CD4-positive, alpha-beta T cell treated with Interleukin-4 for 1 hour (primary cell): ENCODE measurements at regions not wholly inside any gene's neighbourhood (a gene's known extent, or its start where the extent isn't known, plus 50 kb on each side); places are given as distances from the start of the nearest gene placed in this dataset.

ENCODE experiments used
- DNase-seq, 2 donors: peaks; one replicate each; pipeline ENCODE4 v3.0.0-alpha.2; 2020 to 2022

DNA sequence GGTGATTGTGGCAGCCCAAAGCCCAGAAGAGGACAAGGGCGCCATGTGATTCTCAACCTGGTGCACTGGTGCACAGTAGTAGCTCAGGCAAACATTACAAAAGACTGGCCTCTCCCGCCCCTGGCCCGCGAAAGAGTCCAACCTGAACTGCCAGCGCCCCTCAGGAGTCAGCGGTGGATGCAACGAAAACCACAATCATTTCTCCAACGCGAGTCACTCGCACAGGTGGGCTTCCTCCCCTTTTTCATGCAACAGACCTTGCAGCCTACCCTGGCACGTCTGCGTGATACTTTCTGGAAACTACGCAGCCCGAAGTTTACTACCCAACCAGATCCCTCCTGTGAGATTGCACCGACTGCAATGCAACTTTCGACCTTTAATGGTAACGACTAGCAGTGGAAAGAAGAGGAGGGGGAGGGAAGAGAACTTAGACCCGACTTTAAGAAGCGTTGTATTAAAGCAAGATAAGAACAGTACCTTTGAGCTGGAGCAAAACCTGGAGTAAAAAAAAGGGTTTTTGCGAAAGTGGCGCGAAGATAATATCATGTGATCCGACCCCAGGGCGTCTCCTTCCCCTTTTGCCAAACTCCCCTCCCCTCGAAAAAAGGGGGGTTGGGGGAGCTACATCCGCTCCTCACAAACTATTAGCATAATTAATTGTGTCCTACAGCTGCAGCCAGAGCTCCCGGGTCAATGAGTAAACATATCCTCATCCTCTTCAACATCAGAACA lies 63.3 kb upstream of the CCDC160 start:
- DNase-seq = no peak

DNA sequence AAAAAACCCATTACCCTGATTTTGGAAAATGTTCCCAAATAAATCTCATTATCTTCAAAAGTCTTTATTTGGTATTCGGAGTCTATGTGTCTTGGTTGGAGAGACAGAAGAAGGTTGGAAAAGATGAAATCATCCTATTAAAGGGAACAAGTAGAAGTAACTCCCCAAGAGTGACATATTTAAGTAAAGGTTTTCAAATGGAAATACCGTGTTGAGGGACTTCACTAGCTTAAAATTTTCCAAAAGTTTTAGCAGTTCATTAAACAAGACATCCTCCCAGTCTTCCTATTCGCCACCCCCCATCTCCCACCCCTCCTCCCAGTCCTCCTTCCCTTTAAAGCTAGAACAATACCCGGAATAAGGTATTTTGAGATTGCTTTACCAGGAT lies 62.7 kb upstream of the CCDC160 start:
- DNase-seq = no peak

DNA sequence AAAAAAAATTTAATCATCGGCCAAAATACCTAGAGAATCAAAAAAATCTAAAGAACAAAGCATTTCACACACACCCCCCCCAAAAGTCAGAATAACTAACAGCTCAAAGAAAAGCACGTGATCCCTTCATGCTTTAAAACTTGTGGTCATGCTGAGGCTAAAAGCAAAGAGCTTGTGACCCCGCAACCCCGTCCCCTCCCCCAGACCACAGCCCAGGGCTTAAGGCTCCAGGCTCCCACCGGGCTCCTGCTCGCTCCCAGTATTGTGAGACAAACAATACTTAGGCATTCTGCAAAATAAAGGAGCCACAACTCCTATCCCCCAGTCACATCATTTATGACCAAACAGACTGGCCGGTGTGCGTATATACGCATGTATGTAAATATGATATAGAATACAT lies 62.1 kb upstream of the CCDC160 start:
- no peak for DNase-seq

DNA sequence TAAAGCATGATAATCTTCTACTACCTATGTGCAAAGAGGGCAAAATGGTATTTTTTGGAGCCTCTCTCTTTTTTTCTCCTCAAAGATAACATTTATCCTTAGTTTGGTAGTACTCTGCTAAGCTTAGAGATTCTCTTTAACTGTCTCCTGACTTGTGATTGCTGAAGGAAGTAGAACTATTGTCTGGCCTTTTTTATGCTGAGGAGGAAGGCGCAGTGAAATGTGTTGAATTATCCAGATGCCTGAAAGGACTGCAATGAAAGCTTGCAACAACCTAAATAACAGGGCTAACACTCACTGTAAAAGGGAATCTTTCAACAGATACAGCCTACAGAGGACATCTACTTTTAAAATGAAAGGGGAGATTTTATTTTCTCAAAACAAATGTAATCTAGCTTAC lies 59.5 kb upstream of the CCDC160 start:
- no peak for DNase-seq

DNA sequence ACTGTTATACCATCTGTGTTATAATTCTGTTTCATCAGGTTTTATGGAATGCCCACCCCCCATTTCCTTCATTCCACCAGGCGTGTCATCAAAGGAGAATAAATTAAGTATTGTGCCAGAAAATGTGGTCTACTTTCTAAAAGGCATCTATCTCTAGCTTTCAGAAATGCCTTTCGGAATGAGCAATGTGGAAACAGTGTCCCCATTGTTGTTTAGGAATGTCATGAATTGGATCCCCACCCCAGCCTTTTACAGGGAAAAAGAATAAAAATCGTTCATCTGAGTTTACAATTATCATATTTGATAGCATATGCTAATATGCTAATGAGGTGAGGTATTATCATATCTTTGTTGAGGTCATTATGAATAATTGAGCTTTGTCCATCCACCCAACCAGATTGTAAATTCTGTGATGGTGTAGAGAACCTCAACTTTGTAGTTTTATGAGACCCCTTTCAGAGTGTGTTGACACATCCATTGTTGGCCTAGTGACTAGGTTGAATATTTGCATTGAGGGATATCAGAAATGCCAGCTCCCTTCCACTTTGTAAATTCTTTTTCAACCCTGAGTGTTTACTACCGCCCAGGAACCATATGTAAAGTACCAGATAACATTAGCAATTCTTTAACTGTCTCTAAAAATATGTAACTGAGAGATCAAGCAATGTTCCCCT lies 56.2 kb upstream of the CCDC160 start:
- no peak for DNase-seq

DNA sequence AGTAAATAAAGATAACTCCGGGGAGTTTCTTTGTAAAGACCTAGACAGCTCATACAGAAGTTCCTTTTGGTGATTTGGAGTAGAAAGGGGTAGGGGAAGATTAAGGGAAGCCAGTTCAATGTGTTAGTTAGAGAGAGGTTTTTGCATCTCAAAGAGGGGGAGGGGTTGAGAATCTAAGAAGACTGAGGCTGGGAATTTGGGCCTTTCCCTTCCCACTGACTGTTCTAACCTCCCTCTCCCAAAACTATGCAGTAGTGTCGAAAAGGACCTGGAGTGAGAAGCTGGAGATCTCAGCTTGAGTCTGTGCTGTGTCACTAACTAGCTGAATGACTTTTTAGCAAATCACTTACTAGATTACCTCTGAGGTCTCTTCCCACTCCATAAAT lies 55.7 kb upstream of the CCDC160 start:
- no peak for DNase-seq

DNA sequence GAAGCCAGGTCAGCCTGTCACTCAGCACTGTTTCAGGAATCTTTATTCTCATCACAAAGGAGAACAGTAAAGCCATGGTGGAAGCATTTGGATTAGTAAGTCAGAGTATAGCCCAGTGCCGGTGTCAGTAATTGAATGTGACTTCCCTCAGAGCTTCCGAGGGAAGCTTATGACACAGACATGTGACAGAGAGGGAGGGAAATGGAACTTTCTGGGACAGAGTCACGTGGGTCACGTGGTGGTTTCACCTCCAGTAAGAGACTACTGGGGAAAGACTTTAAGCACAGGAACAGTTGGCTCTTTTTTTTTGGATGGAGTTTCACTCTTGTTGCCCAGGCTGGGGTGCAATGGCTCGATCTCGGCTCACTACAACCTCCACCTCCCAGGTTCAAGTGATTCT lies 53.3 kb upstream of the CCDC160 start:
- no peak for DNase-seq

DNA sequence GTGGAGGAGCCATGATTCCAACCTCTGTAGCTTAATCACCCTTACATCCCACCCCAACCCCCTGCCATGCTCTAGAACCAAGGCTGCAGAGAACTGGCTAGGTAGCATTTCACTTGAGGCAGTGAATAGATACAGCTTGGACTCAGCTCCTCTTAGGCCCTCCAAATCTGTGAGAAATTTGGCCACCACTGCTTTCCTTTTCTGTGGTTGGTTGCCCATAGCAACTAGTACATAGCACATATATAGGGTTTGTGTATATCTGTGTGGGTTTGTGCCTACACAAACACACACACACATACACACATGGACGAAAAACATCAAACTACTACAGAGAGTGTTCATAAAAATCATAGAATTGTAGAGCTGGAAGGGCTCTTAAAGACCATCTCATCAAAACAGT lies 52.0 kb upstream of the CCDC160 start:
- DNase-seq = no peak

DNA sequence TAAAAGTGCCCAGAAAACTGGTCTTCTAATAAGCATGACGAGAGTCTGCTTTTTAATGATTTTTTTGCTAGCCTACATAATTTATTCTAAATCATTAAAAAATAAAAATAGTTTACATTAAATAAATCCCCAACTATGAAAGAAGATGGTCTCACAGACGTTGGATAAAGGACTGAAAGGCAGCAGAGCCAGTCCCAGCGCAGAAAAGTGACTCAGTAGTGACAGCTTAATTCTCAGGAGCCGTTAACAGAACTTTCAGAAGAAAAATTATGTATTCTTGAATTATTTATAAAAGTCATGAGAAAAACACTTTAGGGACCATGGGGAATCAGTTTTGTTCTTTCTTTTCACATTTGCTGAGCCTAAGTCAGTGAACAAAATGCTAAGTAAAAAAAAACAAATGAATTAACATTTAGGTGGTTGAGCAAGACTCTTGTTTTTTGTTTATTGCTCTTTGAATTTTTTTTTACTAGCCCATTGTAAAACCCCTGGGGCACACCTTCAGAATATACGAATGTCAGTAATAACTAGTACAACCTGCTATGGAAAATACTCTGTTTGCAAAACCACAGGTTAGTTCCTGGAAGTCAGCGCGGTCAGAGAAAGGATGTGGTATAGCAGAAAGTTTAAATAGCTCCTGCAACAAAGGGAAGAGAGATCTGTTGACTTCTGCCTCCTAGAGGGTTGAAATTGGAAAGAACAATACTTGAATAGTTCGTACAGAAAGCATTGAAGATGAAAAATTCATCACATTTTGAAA lies 50.4 kb upstream of the CCDC160 start:
- DNase-seq = peak; percentile 69 to 78
